ENCODE measurements at regions not wholly inside any gene's neighbourhood (a gene's known extent, or its start where the extent isn't known, plus 50 kb on each side); places are given as distances from the start of the nearest gene placed in this dataset.

GRCh38 chr12:58787021-58787760, 133.1 kb downstream of the LRIG3 start:
- no peak for DNase-seq (ENCODE audit: low read depth in 2 of 2)

- no peak for DNase-seq (ENCODE audit: low read depth in 2 of 2)
These were observed 125.4 kb downstream of the LRIG3 start for GRCh38 chr12:58794859-58795258.

- no peak for DNase-seq (ENCODE audit: low read depth in 2 of 2)
These were observed 124.5 kb downstream of the LRIG3 start for GRCh38 chr12:58795825-58796224.

- no peak for DNase-seq (ENCODE audit: low read depth in 2 of 2)
These were observed 118.3 kb downstream of the LRIG3 start for GRCh38 chr12:58801986-58802385.

- DNase-seq (ENCODE audit: low read depth in 2 of 2): no peak
These were observed 116.4 kb downstream of the LRIG3 start for GRCh38 chr12:58803908-58804307.

GRCh38 chr12:58804749-58805148, 115.6 kb downstream of the LRIG3 start:
- no peak for DNase-seq (ENCODE audit: low read depth in 2 of 2)

- no peak for DNase-seq (ENCODE audit: low read depth in 2 of 2)
These were observed 111.2 kb downstream of the LRIG3 start for GRCh38 chr12:58809064-58809607.

- no peak for DNase-seq (ENCODE audit: low read depth in 2 of 2)
These were observed 109.0 kb downstream of the LRIG3 start for GRCh38 chr12:58811346-58811745.

- DNase-seq (ENCODE audit: low read depth in 2 of 2): no peak
These were observed 108.1 kb downstream of the LRIG3 start for GRCh38 chr12:58812214-58812613.

- DNase-seq (ENCODE audit: low read depth in 2 of 2): no peak
These were observed 106.3 kb downstream of the LRIG3 start for GRCh38 chr12:58814036-58814435.

- DNase-seq (ENCODE audit: low read depth in 2 of 2): no peak
These were observed 105.1 kb downstream of the LRIG3 start for GRCh38 chr12:58815235-58815634.

- no peak for DNase-seq (ENCODE audit: low read depth in 2 of 2)
These were observed 101.8 kb downstream of the LRIG3 start for GRCh38 chr12:58818546-58818945.

GRCh38 chr12:58819345-58819744, 101.0 kb downstream of the LRIG3 start:
- no peak for DNase-seq (ENCODE audit: low read depth in 2 of 2)

- DNase-seq (ENCODE audit: low read depth in 2 of 2): no peak
These were observed 100.3 kb downstream of the LRIG3 start for GRCh38 chr12:58819985-58820384.

Measured in activated CD4-positive, alpha-beta T cell treated with anti-CD3 and anti-CD28 coated beads for 24 hours (primary cell).